ENCODE measurements at regions not wholly inside any gene's neighbourhood (a gene's known extent, or its start where the extent isn't known, plus 50 kb on each side); places are given as distances from the start of the nearest gene placed in this dataset.

DNA sequence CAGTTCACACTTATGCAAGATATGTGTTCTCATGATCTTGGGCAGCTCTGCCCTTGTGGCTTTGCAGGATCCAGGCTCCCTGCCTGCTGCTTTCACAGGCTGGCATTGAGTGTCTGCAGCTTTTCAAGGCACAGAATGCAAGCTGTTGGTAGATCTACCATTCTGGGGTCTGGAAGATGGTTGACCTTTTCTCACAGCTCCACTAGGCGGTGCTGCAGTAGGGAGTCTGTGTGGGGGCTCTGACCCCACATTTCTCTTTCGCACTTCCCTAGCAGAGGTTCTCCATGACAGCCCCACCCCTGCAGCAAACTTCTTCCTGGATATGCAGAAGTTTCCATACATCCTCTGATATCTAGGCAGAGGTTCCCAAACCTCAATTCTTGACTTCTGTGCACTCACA is 500.5 kb downstream of the BRINP3 start:
- TF ChIP-seq EZH2 (optimal IDR thresholded peaks at IDR 0.05; ENCODE audit: low read depth, low read length) (no peak), EZH2phosphoT487 (IDR thresholded peaks at IDR 0.05; ENCODE audit: low read length) (no peak)
- TF ChIP-seq, protein P1, sequence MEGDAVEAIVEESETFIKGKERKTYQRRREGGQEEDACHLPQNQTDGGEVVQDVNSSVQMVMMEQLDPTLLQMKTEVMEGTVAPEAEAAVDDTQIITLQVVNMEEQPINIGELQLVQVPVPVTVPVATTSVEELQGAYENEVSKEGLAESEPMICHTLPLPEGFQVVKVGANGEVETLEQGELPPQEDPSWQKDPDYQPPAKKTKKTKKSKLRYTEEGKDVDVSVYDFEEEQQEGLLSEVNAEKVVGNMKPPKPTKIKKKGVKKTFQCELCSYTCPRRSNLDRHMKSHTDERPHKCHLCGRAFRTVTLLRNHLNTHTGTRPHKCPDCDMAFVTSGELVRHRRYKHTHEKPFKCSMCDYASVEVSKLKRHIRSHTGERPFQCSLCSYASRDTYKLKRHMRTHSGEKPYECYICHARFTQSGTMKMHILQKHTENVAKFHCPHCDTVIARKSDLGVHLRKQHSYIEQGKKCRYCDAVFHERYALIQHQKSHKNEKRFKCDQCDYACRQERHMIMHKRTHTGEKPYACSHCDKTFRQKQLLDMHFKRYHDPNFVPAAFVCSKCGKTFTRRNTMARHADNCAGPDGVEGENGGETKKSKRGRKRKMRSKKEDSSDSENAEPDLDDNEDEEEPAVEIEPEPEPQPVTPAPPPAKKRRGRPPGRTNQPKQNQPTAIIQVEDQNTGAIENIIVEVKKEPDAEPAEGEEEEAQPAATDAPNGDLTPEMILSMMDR (IDR thresholded peaks at IDR 0.05; ENCODE audit: low read length): no peak

Data from MM.1S (cell line).